ENCODE measurements at regions not wholly inside any gene's neighbourhood (a gene's known extent, or its start where the extent isn't known, plus 50 kb on each side); places are given as distances from the start of the nearest gene placed in this dataset.

DNA sequence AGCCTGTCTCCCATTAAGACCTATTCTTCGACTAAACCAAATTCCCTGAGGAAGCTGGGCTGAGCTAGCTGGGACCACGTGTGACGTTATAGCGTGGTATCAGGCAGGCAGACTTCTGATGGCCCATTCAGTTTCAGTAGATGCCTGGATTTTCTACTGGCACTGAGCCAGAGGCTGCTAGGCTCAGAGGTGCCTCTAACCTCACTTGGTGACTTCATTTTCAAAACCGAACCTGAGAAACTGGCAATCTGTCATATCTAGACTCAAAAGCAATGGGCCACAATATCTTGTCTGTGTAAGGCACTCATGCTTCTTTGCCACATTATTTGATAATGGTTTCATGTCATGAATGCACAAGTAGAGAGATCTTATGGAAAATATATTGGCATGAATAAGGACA lies 352.1 kb upstream of the AZI2 start:
- no peak for TF ChIP-seq CTCF (IDR thresholded peaks at IDR 0.05)

DNA sequence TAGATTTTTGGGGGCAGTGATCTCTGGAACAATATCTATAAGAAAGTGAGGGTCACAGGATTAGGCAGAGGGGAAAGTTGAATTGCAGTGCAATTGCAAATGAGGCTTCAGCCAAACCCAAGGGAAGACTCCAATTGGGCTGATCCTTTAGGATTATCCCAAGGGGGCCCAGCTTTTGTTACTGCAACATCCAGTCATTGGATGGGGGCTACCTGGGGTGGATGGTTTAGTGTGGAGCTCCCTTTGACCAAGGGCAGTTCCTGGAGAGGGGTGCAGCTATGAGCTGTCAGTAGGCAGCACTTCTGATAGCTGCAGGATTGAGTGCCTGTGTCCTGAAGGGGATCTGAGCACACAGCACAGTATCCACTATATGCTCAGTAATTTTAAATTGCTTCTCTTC lies 355.2 kb upstream of the AZI2 start:
- TF ChIP-seq CTCF (IDR thresholded peaks at IDR 0.05), result no peak

DNA sequence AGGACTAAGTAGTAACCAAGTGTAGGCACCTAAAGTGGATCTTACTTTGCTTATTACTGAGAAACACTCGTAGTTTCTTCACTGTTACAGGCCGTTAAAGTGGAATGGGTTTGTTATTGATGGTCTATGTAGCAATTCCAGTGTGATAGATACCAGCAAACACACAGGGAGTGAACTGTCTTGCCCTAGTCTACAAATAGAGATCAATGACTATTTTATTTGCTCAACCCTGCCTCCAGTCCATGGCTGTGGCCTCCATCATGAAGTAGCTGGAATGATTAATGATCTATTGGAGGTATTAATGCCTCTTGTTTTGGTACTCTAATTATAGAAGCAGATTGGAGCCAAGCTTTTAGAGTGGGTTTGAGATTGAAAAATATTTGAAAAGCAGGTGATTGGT lies 362.7 kb upstream of the AZI2 start:
- no peak for TF ChIP-seq CTCF (IDR thresholded peaks at IDR 0.05)

DNA sequence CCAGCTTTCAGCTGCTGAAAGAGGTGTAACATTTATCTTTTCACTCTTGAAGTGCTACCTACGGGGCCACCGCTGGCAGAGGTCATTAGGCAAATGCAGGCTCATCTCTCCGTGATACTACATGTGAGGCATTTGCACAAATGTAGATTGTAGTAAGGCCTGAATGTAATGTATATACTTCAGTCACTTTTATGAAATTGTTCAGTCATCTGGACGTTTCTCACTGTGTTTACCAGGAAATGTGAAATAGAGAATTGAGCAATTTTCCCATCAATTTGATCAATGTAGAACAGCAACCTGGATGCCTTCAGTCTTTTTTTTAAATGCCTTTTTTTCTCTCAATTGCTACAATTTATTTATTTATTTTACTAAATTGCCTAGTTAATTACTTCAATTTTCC lies 368.3 kb upstream of the AZI2 start:
- TF ChIP-seq CTCF (IDR thresholded peaks at IDR 0.05), result no peak

DNA sequence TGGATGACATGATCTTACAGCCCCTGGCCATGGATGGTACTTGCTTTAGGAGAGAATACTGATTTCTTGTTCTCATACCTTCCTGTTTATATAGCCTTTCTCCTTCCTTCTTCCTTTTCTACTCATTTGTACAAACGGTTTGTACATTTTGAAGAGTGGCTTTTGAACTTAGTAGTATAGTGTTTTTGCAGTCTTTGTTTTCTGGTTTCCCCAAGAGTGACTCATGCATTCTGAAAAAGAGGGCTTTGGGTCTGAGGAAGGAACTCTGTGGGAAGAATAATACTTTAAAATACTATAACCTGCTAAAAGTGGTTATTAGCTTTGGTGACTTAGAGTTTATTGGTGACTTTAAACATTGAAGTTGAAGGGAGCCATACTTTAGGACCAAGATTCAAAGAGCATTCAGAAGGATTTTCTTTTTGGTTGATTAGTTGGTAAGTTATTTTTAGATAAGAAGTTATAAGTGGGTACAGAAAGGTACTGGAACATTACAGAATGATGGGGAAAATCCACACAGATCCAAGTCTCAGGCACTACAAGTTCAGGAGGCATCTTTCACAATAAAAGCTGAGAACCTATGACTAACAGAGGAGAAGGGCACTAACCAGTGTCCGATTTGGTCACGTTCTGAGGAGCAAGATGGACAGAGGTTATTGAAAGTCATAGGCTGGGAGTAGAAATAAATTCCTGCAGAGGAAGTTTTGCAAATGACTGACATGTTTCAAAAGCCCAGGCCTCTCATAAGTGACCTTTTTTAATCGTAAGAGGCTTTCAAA lies 369.6 kb upstream of the AZI2 start:
- no peak for TF ChIP-seq CTCF (IDR thresholded peaks at IDR 0.05)

GRCh38 chr3:28726840-28727239 lies 378.2 kb upstream of the AZI2 start:
- peak; percentile 71 for TF ChIP-seq CTCF (IDR thresholded peaks at IDR 0.05)

DNA sequence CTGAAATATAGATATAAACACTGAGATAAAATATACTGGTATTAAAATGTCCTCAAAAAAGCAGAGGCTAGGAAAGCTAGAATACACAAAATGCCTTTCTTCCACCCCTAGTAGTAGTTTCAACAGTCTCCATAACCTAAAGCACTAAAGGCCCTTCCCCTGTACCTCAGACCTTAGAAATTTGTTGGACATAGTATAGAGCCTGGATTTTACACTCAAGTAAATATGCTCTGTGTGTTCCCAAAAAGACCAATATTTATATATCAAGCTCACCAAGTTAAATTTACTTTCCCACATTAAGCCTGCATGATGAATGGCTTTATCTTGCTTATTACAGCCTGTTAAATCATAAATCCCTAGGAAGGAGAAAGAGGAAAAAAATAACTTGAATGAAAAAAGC lies 378.7 kb upstream of the AZI2 start:
- TF ChIP-seq CTCF (IDR thresholded peaks at IDR 0.05), result no peak

DNA sequence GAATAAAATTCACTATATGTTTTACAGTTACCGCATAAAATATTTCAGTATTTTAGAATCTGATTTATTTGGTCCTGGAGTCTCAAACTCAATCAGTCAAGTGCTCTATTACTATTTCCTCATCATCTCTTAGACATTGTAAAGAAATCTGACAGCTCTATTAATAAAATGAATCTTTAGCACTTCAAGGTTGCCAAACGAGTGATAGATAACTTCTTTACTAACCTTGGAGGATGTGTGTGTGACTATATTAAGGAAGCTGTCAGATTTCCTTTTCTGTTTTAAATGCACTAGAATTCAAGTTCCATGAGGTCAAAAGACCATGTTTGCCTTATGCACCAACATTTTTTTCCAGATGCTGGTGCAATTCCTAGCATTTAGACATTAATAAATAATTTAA lies 389.8 kb upstream of the AZI2 start:
- no peak for TF ChIP-seq CTCF (IDR thresholded peaks at IDR 0.05)

Measured in LNCAP (cell line).